Dendritic cell treated with granulocyte-macrophage colony-stimulating factor and Interleukin-4, amounts not matched to agents 40 ng/mL and 50 ng/mL, for 4 days (primary cell): ENCODE measurements at regions not wholly inside any gene's neighbourhood (a gene's known extent, or its start where the extent isn't known, plus 50 kb on each side); places are given as distances from the start of the nearest gene placed in this dataset.
"Not testable (repeated sequence)": the region's sequence is repeated elsewhere in the genome, so short reads cannot be mapped to it uniquely, and the experiment has no call there.

Experiments used
- H3K27ac Mint-ChIP-seq: one replicate; pipeline ENCODE4 v1.8.0; 2022; ENCODE audit warnings: mild to moderate bottlenecking, mixed read lengths
- H3K27me3 Mint-ChIP-seq: one replicate; pipeline ENCODE4 v1.8.0; 2022; ENCODE audit warnings: mild to moderate bottlenecking, mixed read lengths
- H3K36me3 Mint-ChIP-seq: one replicate; pipeline ENCODE4 v1.8.0; 2022; ENCODE audit warnings: low read depth, mixed read lengths
- H3K4me1 Mint-ChIP-seq: one replicate; pipeline ENCODE4 v1.8.0; 2022; ENCODE audit warnings: low read depth, mixed read lengths
- H3K4me3 Mint-ChIP-seq: one replicate; pipeline ENCODE4 v1.8.0; 2022; ENCODE audit warnings: mild to moderate bottlenecking, moderate library complexity, mixed read lengths
- H3K9me3 Mint-ChIP-seq: one replicate; pipeline ENCODE4 v1.8.0; 2022; ENCODE audit warnings: mixed read lengths
- intact Hi-C: fragments of 100-400 bp; cut with micrococcal nuclease; formaldehyde crosslinking; loops from one replicate; pipeline ENCODE4 v1.15.0; 2022

DNA sequence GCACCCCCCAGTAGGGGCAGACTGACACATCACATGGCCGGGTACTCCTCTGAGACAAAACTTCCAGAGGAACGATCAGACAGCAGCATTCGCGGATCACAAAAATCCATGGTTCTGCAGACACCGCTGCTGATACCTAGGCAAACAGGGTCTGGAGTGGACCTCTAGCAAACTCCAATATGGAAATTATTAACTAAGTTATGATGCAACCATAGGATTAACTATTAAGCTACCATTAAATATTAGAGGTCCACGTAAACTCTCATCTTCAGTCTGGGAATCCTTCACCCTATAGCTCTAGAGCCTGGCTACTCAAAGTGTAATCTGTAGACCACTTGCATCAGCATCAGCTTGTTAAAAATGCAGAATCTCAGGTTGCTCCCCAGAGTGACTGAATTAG lies 191.1 kb upstream of the ANO5 start:
- intact Hi-C loops, H3K36me3 Mint-ChIP-seq, H3K27me3 Mint-ChIP-seq, H3K4me1 Mint-ChIP-seq, H3K27ac Mint-ChIP-seq, H3K4me3 Mint-ChIP-seq: not testable (repeated sequence)
- peaks cover 30% of the 10 kb centered on the region for H3K9me3 Mint-ChIP-seq

DNA sequence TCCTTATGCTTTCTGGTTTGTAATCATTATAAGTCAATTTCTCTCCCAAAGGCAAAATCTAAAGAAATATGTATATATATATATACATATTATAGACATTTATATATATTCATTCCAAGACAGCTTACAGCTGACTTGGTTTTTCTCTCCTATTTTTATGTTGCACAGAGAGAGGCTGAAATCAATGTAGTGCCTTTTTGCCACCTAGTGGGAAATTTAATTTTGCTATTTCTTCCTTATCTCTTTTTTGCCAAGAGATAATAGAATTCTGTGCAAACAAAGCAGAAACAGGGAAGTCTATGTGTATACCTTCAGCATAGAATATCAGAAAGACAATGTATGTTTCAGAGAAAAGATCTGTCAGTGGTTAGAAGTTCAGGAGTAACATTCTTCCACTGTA lies 186.0 kb upstream of the ANO5 start:
- H3K9me3 Mint-ChIP-seq = no peaks in the 10 kb centered on the region
- intact Hi-C loops = no loop called here
- H3K4me3 Mint-ChIP-seq = no peak overlapping the region
- H3K27me3 Mint-ChIP-seq = no peaks in the 10 kb centered on the region
- no peaks in the 10 kb centered on the region for H3K4me1 Mint-ChIP-seq
- no peak overlapping the region for H3K27ac Mint-ChIP-seq
- no peaks in the 10 kb centered on the region for H3K36me3 Mint-ChIP-seq

DNA sequence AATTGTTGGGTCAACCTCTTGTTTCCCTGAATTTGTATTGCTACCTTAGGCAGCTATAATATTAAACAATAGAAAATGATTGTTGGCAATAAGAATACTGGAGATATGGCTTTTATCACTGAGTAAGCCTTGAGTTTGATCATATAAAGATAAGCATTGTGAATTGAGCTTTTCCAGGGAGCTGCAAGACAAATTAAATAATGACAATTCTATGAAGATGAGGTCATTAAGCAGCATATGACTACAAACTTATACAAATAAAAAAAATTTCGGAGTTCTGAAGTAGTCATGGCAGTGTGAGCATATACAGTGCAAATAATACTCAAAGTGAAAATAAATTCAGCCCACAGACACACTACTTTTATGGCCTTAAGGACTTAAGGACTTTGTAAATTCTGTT lies 161.1 kb upstream of the ANO5 start:
- no peaks in the 10 kb centered on the region for H3K36me3 Mint-ChIP-seq
- intact Hi-C loops = no loop called here
- no peak overlapping the region for H3K27ac Mint-ChIP-seq
- H3K4me1 Mint-ChIP-seq = no peaks in the 10 kb centered on the region
- no peaks in the 10 kb centered on the region for H3K27me3 Mint-ChIP-seq
- H3K9me3 Mint-ChIP-seq = peaks cover 29% of the 10 kb centered on the region
- H3K4me3 Mint-ChIP-seq = no peak overlapping the region

DNA sequence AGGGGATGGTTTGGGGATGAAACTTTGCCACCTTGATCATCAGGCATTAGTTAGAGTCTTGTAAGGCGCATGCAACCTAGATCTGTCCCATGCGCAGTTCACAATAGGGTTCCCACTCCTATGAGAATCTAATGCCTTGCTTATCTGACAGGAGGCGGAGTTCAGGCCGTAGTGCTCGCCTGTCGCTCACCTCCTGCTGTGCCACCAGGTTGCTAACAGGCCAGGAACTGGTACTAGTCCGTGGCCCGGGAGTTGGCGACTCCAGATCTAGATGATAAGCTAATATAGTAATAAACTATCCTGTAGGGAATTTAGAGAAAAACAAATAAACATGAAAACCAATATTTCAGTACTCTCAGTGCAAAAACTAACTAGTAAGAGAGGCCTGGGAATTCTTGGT lies 155.4 kb upstream of the ANO5 start:
- Mint-ChIP-seq H3K27ac (no peak overlapping the region), H3K4me1 (no peaks in the 10 kb centered on the region), H3K27me3 (no peaks in the 10 kb centered on the region), H3K9me3 (no peaks in the 10 kb centered on the region), H3K4me3 (no peak overlapping the region), H3K36me3 (no peaks in the 10 kb centered on the region)
- intact Hi-C loops = no loop called here

DNA sequence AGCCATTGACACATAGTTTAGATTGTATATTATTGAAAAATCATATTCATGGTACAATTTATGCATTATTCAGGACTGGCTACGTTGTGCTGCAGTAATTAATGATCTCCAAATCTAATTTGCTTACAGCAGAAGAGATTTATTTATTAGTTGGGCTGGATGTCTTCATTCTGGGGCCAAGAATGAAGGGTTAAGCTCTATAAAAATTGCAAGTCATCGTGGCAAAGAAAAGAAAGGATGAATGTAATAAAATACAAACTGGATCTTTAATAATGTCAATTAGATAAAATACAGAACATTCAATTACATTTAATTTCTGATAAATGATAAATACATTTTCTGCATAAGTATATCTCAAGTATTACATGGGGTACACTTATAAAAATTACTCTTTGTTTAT lies 151.8 kb upstream of the ANO5 start:
- no peaks in the 10 kb centered on the region for H3K36me3 Mint-ChIP-seq
- H3K4me3 Mint-ChIP-seq = no peak overlapping the region
- H3K9me3 Mint-ChIP-seq = no peaks in the 10 kb centered on the region
- H3K27ac Mint-ChIP-seq = no peak overlapping the region
- intact Hi-C loops = no loop called here
- no peaks in the 10 kb centered on the region for H3K4me1 Mint-ChIP-seq
- H3K27me3 Mint-ChIP-seq = no peaks in the 10 kb centered on the region

DNA sequence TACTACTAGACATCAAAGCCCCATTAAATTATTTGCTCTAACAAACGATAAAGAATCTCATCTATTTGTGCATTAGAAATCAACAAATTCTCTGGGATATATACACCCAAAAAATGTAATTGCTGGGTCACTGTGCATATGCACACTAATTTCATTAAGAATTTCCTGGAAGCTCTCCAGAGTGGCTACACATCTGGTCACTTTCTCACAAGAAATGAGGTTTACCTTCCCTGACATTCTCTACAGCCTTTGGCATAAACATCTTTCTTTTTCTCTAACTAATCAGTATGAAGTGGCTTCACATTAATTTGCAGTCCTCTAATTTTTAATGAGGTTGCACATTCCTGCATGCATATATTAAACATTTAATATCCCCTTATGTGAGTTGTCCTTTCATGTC lies 150.8 kb upstream of the ANO5 start:
- no peak overlapping the region for H3K4me3 Mint-ChIP-seq
- H3K27ac Mint-ChIP-seq = no peak overlapping the region
- no peaks in the 10 kb centered on the region for H3K9me3 Mint-ChIP-seq
- no peaks in the 10 kb centered on the region for H3K27me3 Mint-ChIP-seq
- no peaks in the 10 kb centered on the region for H3K36me3 Mint-ChIP-seq
- H3K4me1 Mint-ChIP-seq = no peaks in the 10 kb centered on the region
- intact Hi-C loops = no loop called here

DNA sequence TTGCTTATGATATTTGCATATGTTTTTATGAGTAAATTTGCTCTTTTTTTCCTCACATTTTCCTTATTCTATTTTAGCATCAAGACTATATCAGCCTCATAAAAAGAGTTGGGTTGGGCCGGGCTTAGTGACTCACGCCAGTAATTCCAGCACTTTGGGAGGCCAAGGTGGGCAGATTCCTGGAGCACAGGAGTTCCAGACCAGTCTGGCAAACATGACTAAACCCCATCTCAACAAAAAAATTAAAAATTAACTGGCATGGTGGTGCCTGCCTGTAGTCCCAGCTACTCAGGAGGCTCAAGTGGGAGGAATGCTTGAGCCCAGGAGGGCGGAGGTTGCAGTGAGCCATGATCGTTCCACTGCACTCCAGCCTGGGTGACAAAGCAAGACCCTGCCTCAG lies 148.8 kb upstream of the ANO5 start:
- no peak overlapping the region for H3K4me3 Mint-ChIP-seq
- no peaks in the 10 kb centered on the region for H3K27me3 Mint-ChIP-seq
- no peaks in the 10 kb centered on the region for H3K9me3 Mint-ChIP-seq
- H3K36me3 Mint-ChIP-seq = no peaks in the 10 kb centered on the region
- intact Hi-C loops = no loop called here
- H3K27ac Mint-ChIP-seq = no peak overlapping the region
- H3K4me1 Mint-ChIP-seq = no peaks in the 10 kb centered on the region

DNA sequence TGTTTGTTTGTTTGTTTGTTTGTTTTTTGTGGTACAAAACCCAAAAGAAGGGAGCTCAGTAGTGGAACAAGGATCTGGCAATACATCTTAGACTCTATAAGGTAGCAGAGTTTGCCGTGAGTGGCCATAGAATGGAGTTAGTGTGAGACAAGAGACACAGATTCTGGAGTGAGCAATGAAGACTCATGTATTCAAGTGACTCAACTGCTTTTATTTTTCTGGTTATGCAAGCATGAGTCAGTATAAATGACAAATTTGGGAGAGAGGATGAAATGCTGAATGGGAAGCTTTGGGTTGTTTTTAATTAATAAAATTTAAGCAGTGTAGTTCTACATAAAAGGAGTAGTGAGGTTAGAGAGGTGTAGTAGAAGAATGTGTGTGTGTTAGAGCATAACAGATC lies 143.6 kb upstream of the ANO5 start:
- H3K27ac Mint-ChIP-seq = no peak overlapping the region
- H3K36me3 Mint-ChIP-seq = no peaks in the 10 kb centered on the region
- no peak overlapping the region for H3K4me3 Mint-ChIP-seq
- no peaks in the 10 kb centered on the region for H3K4me1 Mint-ChIP-seq
- no peaks in the 10 kb centered on the region for H3K27me3 Mint-ChIP-seq
- peaks cover 18% of the 10 kb centered on the region for H3K9me3 Mint-ChIP-seq
- intact Hi-C loops = no loop called here

DNA sequence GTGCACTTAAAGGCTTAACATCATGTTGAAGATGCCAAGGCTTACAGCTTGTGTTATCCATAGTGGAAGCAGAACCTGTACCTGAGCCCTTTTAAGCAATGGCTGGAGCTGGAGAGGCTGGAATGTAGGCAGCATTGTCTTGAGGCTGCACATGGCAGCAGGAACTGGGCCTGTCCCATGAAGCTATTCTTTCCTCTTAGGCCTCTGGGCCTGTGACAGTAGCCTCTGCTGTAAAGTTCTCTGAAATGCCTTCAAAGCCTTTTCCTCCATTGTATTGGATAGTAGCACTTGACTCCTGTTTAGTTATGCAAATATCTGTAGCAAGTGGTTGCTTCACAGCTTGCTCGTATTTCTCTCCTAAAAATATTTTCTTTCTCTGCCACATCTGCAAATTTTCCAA lies 127.4 kb upstream of the ANO5 start:
- Mint-ChIP-seq H3K27ac (no peak overlapping the region), H3K9me3 (peaks cover 39% of the 10 kb centered on the region), H3K27me3 (no peaks in the 10 kb centered on the region), H3K4me1 (no peaks in the 10 kb centered on the region), H3K4me3 (no peak overlapping the region), H3K36me3 (no peaks in the 10 kb centered on the region)
- intact Hi-C loops = no loop called here

DNA sequence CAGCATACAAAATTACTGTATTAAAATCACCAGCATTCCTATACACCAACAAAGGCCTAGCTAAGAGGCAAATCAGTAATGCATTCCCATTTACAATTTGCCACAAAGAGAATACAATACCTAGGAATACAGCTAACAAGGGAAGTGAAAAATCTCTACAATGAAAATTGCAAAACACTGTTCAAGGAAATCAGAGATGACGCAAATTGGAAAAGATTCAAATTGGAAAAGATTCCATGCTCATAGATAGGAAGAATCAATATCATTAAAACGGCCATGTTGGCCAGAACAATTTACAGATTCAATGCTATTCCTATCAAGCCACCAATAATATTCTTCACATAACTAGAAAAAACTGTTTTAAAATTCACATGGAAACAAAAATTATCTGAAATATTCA lies 123.0 kb upstream of the ANO5 start:
- no peaks in the 10 kb centered on the region for H3K4me1 Mint-ChIP-seq
- intact Hi-C loops = no loop called here
- H3K9me3 Mint-ChIP-seq = peaks cover 36% of the 10 kb centered on the region
- H3K36me3 Mint-ChIP-seq = no peaks in the 10 kb centered on the region
- H3K27ac Mint-ChIP-seq = no peak overlapping the region
- H3K27me3 Mint-ChIP-seq = no peaks in the 10 kb centered on the region
- no peak overlapping the region for H3K4me3 Mint-ChIP-seq

DNA sequence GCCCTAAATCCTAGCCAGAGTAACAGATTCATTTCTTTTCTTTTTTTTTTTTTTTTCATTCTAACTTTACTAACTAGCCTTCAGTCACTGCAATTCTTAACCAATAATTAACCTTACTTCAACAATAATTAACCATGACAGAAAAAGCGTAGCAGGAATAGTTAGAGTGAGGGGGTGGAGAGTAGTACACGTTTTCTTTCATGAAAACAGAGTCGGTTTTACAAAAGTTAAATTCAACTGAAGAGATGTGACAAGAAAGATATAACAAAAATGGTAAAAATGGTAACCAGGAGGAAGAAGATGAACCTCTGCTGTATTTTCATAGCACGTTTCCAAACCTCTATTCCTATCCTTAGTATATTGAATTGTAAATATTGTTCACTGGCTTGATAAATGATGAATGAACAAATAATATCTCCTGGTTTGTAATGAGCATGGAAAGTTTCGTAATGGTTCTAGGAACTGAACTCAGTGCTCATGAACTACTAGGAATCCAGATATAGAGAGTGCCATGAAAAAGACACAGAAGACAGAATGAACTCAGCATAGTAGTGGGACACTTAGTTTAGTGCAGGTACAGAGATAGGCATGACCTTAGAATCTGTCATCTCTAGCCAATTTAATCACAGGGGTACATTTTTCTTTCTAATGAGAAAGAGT lies 116.5 kb upstream of the ANO5 start:
- Mint-ChIP-seq H3K27me3 (no peaks in the 10 kb centered on the region), H3K9me3 (no peaks in the 10 kb centered on the region), H3K27ac (no peak overlapping the region), H3K4me1 (no peaks in the 10 kb centered on the region), H3K36me3 (no peaks in the 10 kb centered on the region), H3K4me3 (no peak overlapping the region)
- intact Hi-C loops = no loop called here

DNA sequence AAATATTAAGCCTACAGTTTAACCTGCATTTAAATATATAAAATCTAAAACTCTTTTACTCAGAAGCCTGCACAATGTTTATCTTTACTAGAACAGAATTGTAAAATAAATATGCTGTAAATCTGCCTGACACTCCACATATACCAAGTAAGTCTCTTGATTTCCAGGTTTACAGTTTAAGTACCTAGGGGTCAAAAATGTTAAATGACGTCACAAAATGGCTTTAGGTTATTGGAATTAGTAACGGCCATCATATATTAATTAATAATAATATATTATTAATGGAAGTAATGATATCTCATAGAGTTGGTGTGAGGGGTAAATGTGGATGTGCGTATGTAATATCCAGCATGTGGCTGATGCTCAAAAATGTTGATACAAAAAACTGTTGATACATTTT lies 114.8 kb upstream of the ANO5 start:
- Mint-ChIP-seq H3K4me1 (no peaks in the 10 kb centered on the region), H3K36me3 (no peaks in the 10 kb centered on the region), H3K9me3 (no peaks in the 10 kb centered on the region), H3K4me3 (no peak overlapping the region), H3K27ac (no peak overlapping the region), H3K27me3 (no peaks in the 10 kb centered on the region)
- intact Hi-C loops = no loop called here

DNA sequence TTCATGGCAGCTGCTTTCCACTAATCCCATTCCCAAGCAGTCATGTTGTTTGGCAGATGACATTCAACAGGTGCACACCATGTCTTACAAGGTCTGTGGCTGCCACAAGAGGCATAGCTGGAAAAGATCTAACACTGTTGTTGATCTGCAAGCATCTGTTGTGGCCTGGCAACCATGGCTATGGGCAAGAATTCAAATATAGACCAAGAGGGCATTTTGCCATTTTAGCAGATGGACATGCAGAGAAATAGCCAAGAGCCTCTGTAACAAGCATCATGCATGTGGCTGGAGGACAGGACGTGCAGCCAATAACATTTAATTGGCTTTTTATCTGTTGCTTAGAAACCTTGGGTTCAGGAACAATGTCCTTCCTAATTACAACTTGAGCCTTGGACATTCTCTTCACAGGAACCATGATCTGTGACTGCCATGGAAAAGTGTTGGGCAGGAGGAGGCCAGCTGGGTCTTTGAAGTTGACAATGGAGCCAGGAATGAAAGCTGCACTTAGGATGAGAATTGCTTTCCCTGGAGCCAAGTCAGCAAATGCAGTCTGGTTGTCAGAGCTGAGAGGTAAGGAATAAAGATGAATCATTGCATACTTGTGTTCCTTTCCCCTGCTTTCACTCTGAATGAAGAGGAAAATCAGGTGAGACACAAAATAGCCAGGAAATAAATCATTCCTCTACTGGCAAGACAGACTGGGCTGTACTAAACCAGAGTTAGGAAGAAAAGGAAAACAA lies 113.6 kb upstream of the ANO5 start:
- Mint-ChIP-seq H3K9me3 (no peaks in the 10 kb centered on the region), H3K4me3 (no peak overlapping the region), H3K27me3 (no peaks in the 10 kb centered on the region), H3K36me3 (no peaks in the 10 kb centered on the region), H3K4me1 (no peaks in the 10 kb centered on the region), H3K27ac (no peak overlapping the region)
- intact Hi-C loops = no loop called here

DNA sequence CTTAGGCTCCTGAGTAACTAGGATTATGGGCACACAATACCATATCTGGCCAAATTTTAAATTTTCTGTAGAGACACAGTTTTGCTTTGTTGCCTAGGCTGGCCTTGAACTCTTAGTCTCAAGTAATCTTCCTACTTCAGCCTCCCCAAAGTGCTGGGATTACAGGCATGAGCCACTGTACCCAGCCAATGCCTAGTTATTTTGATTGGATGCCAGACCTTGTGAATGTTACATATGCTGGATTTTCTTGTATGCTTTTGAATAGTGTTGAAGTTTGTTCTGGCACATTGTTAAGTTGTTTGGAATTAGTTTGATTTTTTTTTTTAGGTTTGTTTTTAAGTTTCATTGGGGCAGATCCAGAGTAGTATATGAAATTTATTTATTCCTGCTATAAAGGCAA lies 110.7 kb upstream of the ANO5 start:
- Mint-ChIP-seq H3K36me3 (no peaks in the 10 kb centered on the region), H3K27ac (no peak overlapping the region), H3K27me3 (no peaks in the 10 kb centered on the region), H3K9me3 (no peaks in the 10 kb centered on the region), H3K4me3 (no peak overlapping the region), H3K4me1 (no peaks in the 10 kb centered on the region)
- intact Hi-C loops = no loop called here

DNA sequence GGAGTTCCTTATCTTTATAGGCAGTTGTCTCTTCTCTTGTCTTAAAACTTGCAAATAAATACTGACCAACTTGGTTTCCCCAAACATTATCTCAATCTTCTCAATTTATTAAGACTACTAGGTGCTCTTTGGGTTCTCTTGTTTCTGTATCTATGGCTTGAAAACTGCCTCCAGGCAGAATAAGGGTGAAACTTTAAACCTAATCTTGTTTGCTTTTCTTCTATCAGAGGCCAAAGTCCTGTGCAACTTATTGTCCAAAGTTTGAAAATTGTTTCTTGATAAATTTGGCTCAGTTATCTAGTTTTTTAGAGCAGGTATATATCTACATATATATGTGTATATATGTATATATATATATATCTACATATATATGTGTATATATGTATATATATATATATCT lies 110.1 kb upstream of the ANO5 start:
- Mint-ChIP-seq H3K27me3 (no peaks in the 10 kb centered on the region), H3K36me3 (no peaks in the 10 kb centered on the region), H3K4me3 (no peak overlapping the region), H3K9me3 (no peaks in the 10 kb centered on the region), H3K27ac (no peak overlapping the region), H3K4me1 (no peaks in the 10 kb centered on the region)
- intact Hi-C loops = no loop called here
